K562 (cell line): ENCODE measurements at regions not wholly inside any gene's neighbourhood (a gene's known extent, or its start where the extent isn't known, plus 50 kb on each side); places are given as distances from the start of the nearest gene placed in this dataset.

Source experiments
- ATAC-seq: fragments of 200-7000 bp; cut with Tn5 transposase; 3 replicates; pipeline ENCODE4 v1.9.1; 2020; ENCODE audit warnings: moderate library complexity
- BruUV-seq: library from RNA; stranded (reverse); fragments of 400-500 nt; replicated peaks from 2 replicates; lab custom pipeline; 2021; lab: Mats Ljungman, UMichigan
- CTCF ChIA-PET: fragments of 300-600 bp; formaldehyde crosslinking; extraction: SDS; loops from one replicate; lab custom pipeline; 2021; ENCODE audit warnings: low intra/inter-chr PET ratio; lab: Yijun Ruan, JAX
- POLR2A ChIA-PET: fragments of 300-600, 350-650 bp; sonication (Branson Sonifier 250); formaldehyde crosslinking; extraction: SDS; loops from one replicate; lab custom pipeline; 2021; ENCODE audit warnings: antibody characterized with exemption, inconsistent platforms; lab: Yijun Ruan, JAX
- DNase-seq, 4 experiments: peaks; one replicate each; pipeline versions ENCODE4 v3.0.0 to v3.0.0-alpha.2; 2011 to 2018; ENCODE audit warnings: low spot score in 3 of 4, mixed read lengths in 3 of 4; ENCODE audit errors: extremely low read depth in 1 of 4
- FAIRE-seq: peaks from 2 replicates; lab custom pipeline; 2011; peaks lifted over from hg19 to GRCh38; lab: Jason Lieb, UNC
- H2AFZ ChIP-seq: 2 replicates; pipeline ENCODE4 v1.6.0; 2011; ENCODE audit warnings: low read depth, low read length, control low read depth, inconsistent platforms
- H3K27ac ChIP-seq: fragments of 200-600 bp; 3 replicates; pipeline ENCODE4 v1.8.0; 2011; ENCODE audit warnings: low read depth, mild to moderate bottlenecking, control low read depth, inconsistent platforms, low read length, moderate library complexity, mixed read lengths; ENCODE audit errors: extremely low read depth
- H3K27me3 ChIP-seq, 2 experiments: fragments of 300-600 bp in 1 of 2; 2 replicates in 1 of 2; 3 replicates in 1 of 2; pipeline versions ENCODE4 v1.6.0 to v1.8.0; 2011; ENCODE audit warnings: inconsistent platforms in 2 of 2, low read length in 2 of 2, mild to moderate bottlenecking in 1 of 2, mixed read lengths in 1 of 2, moderate library complexity in 1 of 2; ENCODE audit not compliant: control insufficient read depth in 2 of 2, insufficient read depth in 2 of 2
- H3K36me3 ChIP-seq: fragments of 300-600 bp; 3 replicates; pipeline ENCODE4 v1.8.0; 2011; ENCODE audit warnings: mild to moderate bottlenecking, low read length, inconsistent platforms; ENCODE audit not compliant: control insufficient read depth, insufficient read depth
- H3K4me1 ChIP-seq, 2 experiments: fragments of 200-600 bp in 1 of 2; replicated peaks in 1 of 2; 2 replicates in 1 of 2; 3 replicates in 1 of 2; pipeline versions ENCODE4 v1.5.1 to v1.8.0; 2011; ENCODE audit warnings: inconsistent platforms in 2 of 2, low read length in 2 of 2, mild to moderate bottlenecking in 1 of 2, mixed read lengths in 1 of 2, moderate library complexity in 1 of 2; ENCODE audit not compliant: control insufficient read depth in 2 of 2, insufficient read depth in 2 of 2
- H3K4me2 ChIP-seq: 2 replicates; pipeline ENCODE4 v1.6.1; 2011; ENCODE audit warnings: low read length, control low read depth, inconsistent platforms, mixed read lengths; ENCODE audit not compliant: insufficient read depth
- H3K4me3 ChIP-seq: fragments of 200-600 bp; sonication (generic), shearing (Covaris generic); 2 replicates; pipeline ENCODE4 v1.5.1; 2016; ENCODE audit warnings: control low read depth, inconsistent platforms
- H3K79me2 ChIP-seq: fragments of 200-600 bp; 3 replicates; pipeline ENCODE4 v1.8.0; 2011; ENCODE audit warnings: low read length, inconsistent platforms; ENCODE audit not compliant: control insufficient read depth, insufficient read depth
- H3K9ac ChIP-seq, 2 experiments: 2 replicates each; pipeline versions ENCODE4 v1.6.0 to v1.6.1; 2011; ENCODE audit warnings: low read depth in 2 of 2, low read length in 2 of 2, control low read depth in 1 of 2, inconsistent platforms in 1 of 2, mild to moderate bottlenecking in 1 of 2, mixed read lengths in 1 of 2; ENCODE audit not compliant: insufficient read depth in 1 of 2
- H3K9me1 ChIP-seq: one replicate; pipeline ENCODE4 v1.6.0; 2011; ENCODE audit warnings: inconsistent platforms, mild to moderate bottlenecking, low read length, moderate library complexity; ENCODE audit not compliant: control insufficient read depth, insufficient read depth
- H3K9me3 ChIP-seq: replicated peaks from 2 replicates; pipeline ENCODE4 v1.5.1; 2011; ENCODE audit warnings: low read depth, low read length, inconsistent platforms; ENCODE audit not compliant: control insufficient read depth, insufficient read depth
- H4K20me1 ChIP-seq: replicated peaks from 2 replicates; pipeline ENCODE4 v1.6.1; 2011; ENCODE audit warnings: low read length, inconsistent platforms, mixed read lengths; ENCODE audit not compliant: control insufficient read depth, insufficient read depth
- ATF6 ChIP-seq: sonication (generic); formaldehyde crosslinking; IDR thresholded peaks from 2 replicates; pipeline ENCODE4 v1.4.0; 2020; ENCODE audit warnings: mild to moderate bottlenecking, missing genetic modification reagents
- BDP1 ChIP-seq: IDR thresholded peaks from 3 replicates; pipeline ENCODE4 v1.6.1; 2011; ENCODE audit not compliant: insufficient read length, insufficient read depth
- ELK1 ChIP-seq: sonication (generic); formaldehyde crosslinking; IDR thresholded peaks from 2 replicates; pipeline ENCODE4 v1.8.1; 2022; ENCODE audit warnings: missing genetic modification reagents
- MAFK ChIP-seq: IDR thresholded peaks from 2 replicates; pipeline ENCODE4 v1.6.1; 2011; ENCODE audit warnings: low read length, improper control_type of control experiment
- NCOA1 ChIP-seq: fragments of 450-650 bp; IDR thresholded peaks from 2 replicates; pipeline ENCODE4 v1.6.1; 2016; ENCODE audit warnings: low read depth
- SMARCB1 ChIP-seq: IDR thresholded peaks from 2 replicates; pipeline ENCODE4 v1.6.1; 2011; ENCODE audit warnings: improper control_type of control experiment, low read depth; ENCODE audit not compliant: insufficient read length
- STAT6 ChIP-seq: sonication (generic); formaldehyde crosslinking; IDR thresholded peaks from 2 replicates; pipeline ENCODE4 v1.8.1; 2023; ENCODE audit warnings: mild to moderate bottlenecking, missing genetic modification reagents
- ZFP30 ChIP-seq: fragments of 250-450 bp; sonication (Bioruptor Pico); IDR thresholded peaks from 2 replicates; pipeline ENCODE4 v1.8.0; 2022; ENCODE audit warnings: moderate library complexity, mild to moderate bottlenecking, inconsistent platforms, borderline replicate concordance
- ZNF311 ChIP-seq: fragments of 250-450 bp; sonication (Bioruptor Pico); IDR thresholded peaks from 2 replicates; pipeline ENCODE4 v1.4.0; 2020; ENCODE audit warnings: mild to moderate bottlenecking, moderate library complexity
- ZNF57 ChIP-seq: fragments of 450-650 bp; formaldehyde crosslinking; IDR thresholded peaks from 2 replicates; pipeline ENCODE4 v1.4.0; 2020; ENCODE audit warnings: mild to moderate bottlenecking, moderate library complexity
- ZNF76 ChIP-seq: fragments of 250-450 bp; sonication (Bioruptor Pico); IDR thresholded peaks from 2 replicates; pipeline ENCODE4 v1.4.0; 2020; ENCODE audit warnings: mild to moderate bottlenecking, moderate library complexity, borderline replicate concordance
- in situ Hi-C: fragments of 300-500 bp; cut with MboI; formaldehyde crosslinking; loops from 4 replicates; pipeline ENCODE4 v1.15.0; 2018; ENCODE audit warnings: inconsistent platforms, mixed read lengths
- intact Hi-C: fragments of 100-400 bp; cut with micrococcal nuclease; formaldehyde crosslinking; loops from 2 replicates; pipeline ENCODE4 v1.14.2; 2022

GRCh38 chr5:116922532-116922931, 347.9 kb upstream of the SEMA6A start:
- Histone ChIP-seq H3K9me1 (no peaks in the 10 kb centered on the region), H3K9me3 (no peaks in the 10 kb centered on the region), H2AFZ (no peak overlapping the region), H3K4me1 (no peaks in the 10 kb centered on the region), H3K4me2 (no peak overlapping the region), H3K79me2 (no peaks in the 10 kb centered on the region), H3K27me3 (no peaks in the 10 kb centered on the region), H3K4me3 (no peak overlapping the region), H3K9ac (no peak overlapping the region), H3K27ac (no peak overlapping the region), H4K20me1 (no peaks in the 10 kb centered on the region), H3K36me3 (no peaks in the 10 kb centered on the region)
- in situ Hi-C loops: no loop called here
- no TSS peak for BruUV-seq
- ATAC-seq: no peak
- TF ChIP-seq NCOA1: no peak
- TF ChIP-seq ELK1 (CRISPR knock-in tag): no peak
- no peak for TF ChIP-seq ZNF76
- TF ChIP-seq ZNF57: no peak
- TF ChIP-seq ZFP30 (CRISPR knock-in tag): no peak
- TF ChIP-seq ZNF311: no peak
- TF ChIP-seq ATF6: no peak
- no peak for TF ChIP-seq STAT6 (CRISPR knock-in tag)
- TF ChIP-seq SMARCB1: no peak
- TF ChIP-seq BDP1: no peak
- no peak for TF ChIP-seq MAFK
- DNase-seq: no peak
- ChIA-PET POLR2A (no interaction called here), CTCF (no interaction called here)
- no peak for FAIRE-seq
- intact Hi-C loops: no loop called here
